ENCODE measurements at regions not wholly inside any gene's neighbourhood (a gene's known extent, or its start where the extent isn't known, plus 50 kb on each side); places are given as distances from the start of the nearest gene placed in this dataset.
"Not testable (repeated sequence)": the region's sequence is repeated elsewhere in the genome, so short reads cannot be mapped to it uniquely, and the experiment has no call there.

GRCh38 chr16:65710107-65710506 is 588.2 kb upstream of the CDH11 start:
- Histone ChIP-seq H3K4me3 (no peak overlapping the region), H3K36me3 (ENCODE audit: insufficient read depth, low read length) (no peaks in the 10 kb centered on the region), H3K9me3 (ENCODE audit: low read depth, low read length) (no peaks in the 10 kb centered on the region), H3K27ac (no peak overlapping the region), H3K9ac (ENCODE audit: insufficient read length) (no peak overlapping the region)
- no peak for DNase-seq (ENCODE audit: low read depth, low spot score)
- TF ChIP-seq POLR2AphosphoS5 (IDR thresholded peaks at IDR 0.05; ENCODE audit: borderline replicate concordance, low read depth, low read length) (no peak), FOXP2 (optimal IDR thresholded peaks at IDR 0.05; ENCODE audit: control extremely low read depth, extremely low read length, insufficient read depth) (no peak), EZH2 (IDR thresholded peaks at IDR 0.05) (no peak)

GRCh38 chr16:65704866-65705265 is 583.0 kb upstream of the CDH11 start:
- TF ChIP-seq FOXP2 (optimal IDR thresholded peaks at IDR 0.05; ENCODE audit: control extremely low read depth, extremely low read length, insufficient read depth): no peak
- no peak for TF ChIP-seq POLR2AphosphoS5 (IDR thresholded peaks at IDR 0.05; ENCODE audit: borderline replicate concordance, low read depth, low read length)
- no peak for TF ChIP-seq EZH2 (IDR thresholded peaks at IDR 0.05)
- no peak overlapping the region for H3K4me3 ChIP-seq
- no peak overlapping the region for H3K9ac ChIP-seq (ENCODE audit: insufficient read length)
- no peak overlapping the region for H3K27ac ChIP-seq
- no peaks in the 10 kb centered on the region for H3K36me3 ChIP-seq (ENCODE audit: insufficient read depth, low read length)
- H3K9me3 ChIP-seq (ENCODE audit: low read depth, low read length): no peaks in the 10 kb centered on the region
- DNase-seq (ENCODE audit: low read depth, low spot score): no peak

GRCh38 chr16:65702707-65703402 is 581.0 kb upstream of the CDH11 start:
- Histone ChIP-seq H3K4me3 (no peak overlapping the region), H3K9ac (ENCODE audit: insufficient read length) (no peak overlapping the region), H3K36me3 (ENCODE audit: insufficient read depth, low read length) (no peaks in the 10 kb centered on the region), H3K27ac (no peak overlapping the region; the same call in 1 of the 2 replicates), H3K9me3 (ENCODE audit: low read depth, low read length) (no peaks in the 10 kb centered on the region)
- TF ChIP-seq POLR2AphosphoS5 (IDR thresholded peaks at IDR 0.05; ENCODE audit: borderline replicate concordance, low read depth, low read length) (no peak), FOXP2 (optimal IDR thresholded peaks at IDR 0.05; ENCODE audit: control extremely low read depth, extremely low read length, insufficient read depth) (no peak), EZH2 (IDR thresholded peaks at IDR 0.05) (no peak)
- DNase-seq (ENCODE audit: low read depth, low spot score): no peak

GRCh38 chr16:65700596-65700995 is 578.7 kb upstream of the CDH11 start:
- Histone ChIP-seq H3K9ac (ENCODE audit: insufficient read length) (no peak overlapping the region), H3K9me3 (ENCODE audit: low read depth, low read length) (no peaks in the 10 kb centered on the region), H3K4me3 (no peak overlapping the region), H3K27ac (no peak overlapping the region), H3K36me3 (ENCODE audit: insufficient read depth, low read length) (no peaks in the 10 kb centered on the region)
- DNase-seq (ENCODE audit: low read depth, low spot score): no peak
- TF ChIP-seq FOXP2 (optimal IDR thresholded peaks at IDR 0.05; ENCODE audit: control extremely low read depth, extremely low read length, insufficient read depth) (no peak), POLR2AphosphoS5 (IDR thresholded peaks at IDR 0.05; ENCODE audit: borderline replicate concordance, low read depth, low read length) (no peak), EZH2 (IDR thresholded peaks at IDR 0.05) (no peak)

GRCh38 chr16:65698791-65699321 is 577.0 kb upstream of the CDH11 start:
- no peak for TF ChIP-seq FOXP2 (optimal IDR thresholded peaks at IDR 0.05; ENCODE audit: control extremely low read depth, extremely low read length, insufficient read depth)
- no peak for TF ChIP-seq EZH2 (IDR thresholded peaks at IDR 0.05)
- TF ChIP-seq POLR2AphosphoS5 (IDR thresholded peaks at IDR 0.05; ENCODE audit: borderline replicate concordance, low read depth, low read length): no peak
- no peak overlapping the region for H3K4me3 ChIP-seq
- DNase-seq (ENCODE audit: low read depth, low spot score): no peak
- H3K36me3 ChIP-seq (ENCODE audit: insufficient read depth, low read length): no peaks in the 10 kb centered on the region
- H3K9me3 ChIP-seq (ENCODE audit: low read depth, low read length): no peaks in the 10 kb centered on the region
- H3K27ac ChIP-seq: no peak overlapping the region
- no peak overlapping the region for H3K9ac ChIP-seq (ENCODE audit: insufficient read length)

- no peak for DNase-seq (ENCODE audit: low read depth, low spot score)
- no peak overlapping the region for H3K27ac ChIP-seq
- H3K4me3 ChIP-seq: no peak overlapping the region
- no peaks in the 10 kb centered on the region for H3K9me3 ChIP-seq (ENCODE audit: low read depth, low read length)
- no peak overlapping the region for H3K9ac ChIP-seq (ENCODE audit: insufficient read length)
- H3K36me3 ChIP-seq (ENCODE audit: insufficient read depth, low read length): no peaks in the 10 kb centered on the region
- TF ChIP-seq FOXP2 (optimal IDR thresholded peaks at IDR 0.05; ENCODE audit: control extremely low read depth, extremely low read length, insufficient read depth) (no peak), POLR2AphosphoS5 (IDR thresholded peaks at IDR 0.05; ENCODE audit: borderline replicate concordance, low read depth, low read length) (no peak), EZH2 (IDR thresholded peaks at IDR 0.05) (no peak)
Measured at GRCh38 chr16:65697521-65697920, 575.7 kb upstream of the CDH11 start.

GRCh38 chr16:65697065-65697464 is 575.2 kb upstream of the CDH11 start:
- no peak for TF ChIP-seq POLR2AphosphoS5 (IDR thresholded peaks at IDR 0.05; ENCODE audit: borderline replicate concordance, low read depth, low read length)
- no peak for TF ChIP-seq EZH2 (IDR thresholded peaks at IDR 0.05)
- TF ChIP-seq FOXP2 (optimal IDR thresholded peaks at IDR 0.05; ENCODE audit: control extremely low read depth, extremely low read length, insufficient read depth): no peak
- H3K9me3 ChIP-seq (ENCODE audit: low read depth, low read length): no peaks in the 10 kb centered on the region
- no peak for DNase-seq (ENCODE audit: low read depth, low spot score)
- H3K36me3 ChIP-seq (ENCODE audit: insufficient read depth, low read length): no peaks in the 10 kb centered on the region
- no peak overlapping the region for H3K27ac ChIP-seq
- H3K9ac ChIP-seq (ENCODE audit: insufficient read length): no peak overlapping the region
- H3K4me3 ChIP-seq: no peak overlapping the region

- not testable (repeated sequence) for H3K9ac ChIP-seq (ENCODE audit: insufficient read length); H3K4me3 ChIP-seq; DNase-seq (ENCODE audit: low read depth, low spot score); H3K36me3 ChIP-seq (ENCODE audit: insufficient read depth, low read length); H3K9me3 ChIP-seq (ENCODE audit: low read depth, low read length); H3K27ac ChIP-seq
Measured at GRCh38 chr16:65691846-65692245, 570.0 kb upstream of the CDH11 start.

- Histone ChIP-seq H3K4me3 (no peak overlapping the region), H3K36me3 (ENCODE audit: insufficient read depth, low read length) (no peaks in the 10 kb centered on the region), H3K9ac (ENCODE audit: insufficient read length) (no peak overlapping the region), H3K27ac (no peak overlapping the region), H3K9me3 (ENCODE audit: low read depth, low read length) (no peaks in the 10 kb centered on the region)
- DNase-seq (ENCODE audit: low read depth, low spot score): no peak
- TF ChIP-seq FOXP2 (optimal IDR thresholded peaks at IDR 0.05; ENCODE audit: control extremely low read depth, extremely low read length, insufficient read depth): no peak
- no peak for TF ChIP-seq EZH2 (IDR thresholded peaks at IDR 0.05)
- no peak for TF ChIP-seq POLR2AphosphoS5 (IDR thresholded peaks at IDR 0.05; ENCODE audit: borderline replicate concordance, low read depth, low read length)
Measured at GRCh38 chr16:65689726-65690125, 567.9 kb upstream of the CDH11 start.
